Muscle layer of duodenum (tissue), 2 donors: ENCODE measurements at regions not wholly inside any gene's neighbourhood (a gene's known extent, or its start where the extent isn't known, plus 50 kb on each side); places are given as distances from the start of the nearest gene placed in this dataset.

Experiments used
- H3K27ac ChIP-seq: one replicate; pipeline ENCODE4 v1.7.0; 2013; ENCODE audit warnings: mild to moderate bottlenecking, low read length
- H3K27me3 ChIP-seq: one replicate; pipeline ENCODE4 v1.7.0; 2013; ENCODE audit warnings: low read depth, mild to moderate bottlenecking, control low read depth, low read length
- H3K36me3 ChIP-seq, 2 donors: one replicate each; pipeline ENCODE4 v1.7.0; 2013; ENCODE audit warnings: low read length in 2 of 2, control low read depth in 1 of 2, mild to moderate bottlenecking in 1 of 2; ENCODE audit not compliant: insufficient read depth in 2 of 2, control insufficient read depth in 1 of 2
- H3K4me1 ChIP-seq, 2 donors: one replicate each; pipeline ENCODE4 v1.7.0; 2013; ENCODE audit warnings: low read length in 2 of 2, mild to moderate bottlenecking in 2 of 2, control low read depth in 1 of 2, moderate library complexity in 1 of 2; ENCODE audit not compliant: insufficient read depth in 2 of 2, control insufficient read depth in 1 of 2
- H3K4me3 ChIP-seq, 2 donors: one replicate each; pipeline ENCODE4 v1.7.0; 2013; ENCODE audit warnings: low read length in 2 of 2, low read depth in 1 of 2, mild to moderate bottlenecking in 1 of 2
- H3K9me3 ChIP-seq, 2 donors: one replicate each; pipeline ENCODE4 v1.7.0; 2013; ENCODE audit warnings: low read length in 2 of 2, control low read depth in 1 of 2, mild to moderate bottlenecking in 1 of 2; ENCODE audit not compliant: control insufficient read depth in 1 of 2
- donor health status: healthy.

DNA sequence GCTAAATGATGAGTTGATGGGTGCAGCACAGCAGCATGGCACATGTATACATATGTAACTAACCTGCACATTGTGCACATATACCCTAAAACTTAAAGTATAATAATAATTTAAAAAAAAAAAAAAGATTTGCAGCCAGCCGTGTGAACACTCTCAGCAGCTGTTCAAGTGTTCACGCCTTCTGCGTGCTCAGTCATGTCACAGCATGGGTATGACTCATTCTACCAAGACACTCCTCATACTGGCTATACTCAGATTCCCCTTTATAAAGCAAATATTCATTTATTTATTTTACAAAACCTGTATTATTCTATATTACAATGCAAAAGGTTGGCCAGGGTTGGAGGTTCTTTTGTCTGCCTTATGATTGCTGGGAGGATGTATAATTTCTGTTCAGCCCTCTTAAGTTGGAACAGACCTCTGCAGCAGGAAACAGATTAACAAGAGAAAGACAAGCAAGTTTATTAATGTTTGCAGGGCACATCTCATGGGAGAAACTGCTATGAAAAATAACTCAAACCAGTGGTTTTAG is 1230.6 kb upstream of the CHAC2 start:
- Histone ChIP-seq H3K27ac (no peak overlapping the region), H3K4me1 (no peaks in the 10 kb centered on the region), H3K4me3 (no peak overlapping the region), H3K9me3 (no peaks in the 10 kb centered on the region), H3K36me3 (no peaks in the 10 kb centered on the region), H3K27me3 (no peaks in the 10 kb centered on the region)

DNA sequence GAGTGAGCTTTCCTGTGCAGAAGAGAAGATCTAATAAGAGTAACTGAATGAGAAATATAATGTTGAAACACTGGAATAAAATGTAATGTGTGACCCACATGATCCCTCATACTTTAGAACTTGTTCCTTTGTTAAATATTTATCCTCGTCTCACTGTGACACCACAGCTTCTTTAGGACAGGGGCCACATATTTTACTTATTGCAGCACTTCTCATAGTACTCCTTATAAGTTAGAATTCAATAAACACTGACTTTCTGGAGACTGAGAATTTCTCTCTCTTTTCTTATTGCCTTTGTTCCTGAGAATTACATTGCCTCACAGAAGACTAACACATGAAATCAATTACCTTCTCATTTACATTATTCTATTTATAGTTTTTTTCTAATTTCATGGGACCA is 1234.6 kb upstream of the CHAC2 start:
- H3K27me3 ChIP-seq, result no peaks in the 10 kb centered on the region
- no peaks in the 10 kb centered on the region for H3K4me1 ChIP-seq
- H3K27ac ChIP-seq, result no peak overlapping the region
- no peak overlapping the region for H3K4me3 ChIP-seq
- H3K36me3 ChIP-seq, result no peaks in the 10 kb centered on the region
- H3K9me3 ChIP-seq, result no peaks in the 10 kb centered on the region

DNA sequence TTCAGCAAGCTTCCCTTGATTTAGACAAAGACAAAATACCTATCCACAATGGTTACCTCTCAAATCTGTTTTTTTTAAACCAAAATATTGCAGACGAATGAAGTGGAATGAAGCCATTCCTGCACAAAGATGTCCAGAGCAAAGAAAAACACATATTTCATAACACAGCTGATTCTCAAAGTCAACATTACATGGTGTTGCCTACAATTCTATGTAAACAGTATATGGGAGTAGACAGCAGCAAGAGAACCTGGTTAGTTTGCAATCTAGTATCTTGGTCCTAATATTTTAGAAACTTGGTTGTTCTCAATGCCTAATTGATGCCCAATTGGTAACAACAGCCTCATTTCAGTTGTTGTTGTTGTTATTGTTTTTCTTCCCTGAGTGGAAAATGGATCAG is 1240.9 kb upstream of the CHAC2 start:
- Histone ChIP-seq H3K9me3 (peaks cover 0 to 7% of the 10 kb centered on the region in 2 donors), H3K4me3 (no peak overlapping the region), H3K27me3 (no peaks in the 10 kb centered on the region), H3K27ac (no peak overlapping the region), H3K4me1 (no peaks in the 10 kb centered on the region), H3K36me3 (no peaks in the 10 kb centered on the region)

DNA sequence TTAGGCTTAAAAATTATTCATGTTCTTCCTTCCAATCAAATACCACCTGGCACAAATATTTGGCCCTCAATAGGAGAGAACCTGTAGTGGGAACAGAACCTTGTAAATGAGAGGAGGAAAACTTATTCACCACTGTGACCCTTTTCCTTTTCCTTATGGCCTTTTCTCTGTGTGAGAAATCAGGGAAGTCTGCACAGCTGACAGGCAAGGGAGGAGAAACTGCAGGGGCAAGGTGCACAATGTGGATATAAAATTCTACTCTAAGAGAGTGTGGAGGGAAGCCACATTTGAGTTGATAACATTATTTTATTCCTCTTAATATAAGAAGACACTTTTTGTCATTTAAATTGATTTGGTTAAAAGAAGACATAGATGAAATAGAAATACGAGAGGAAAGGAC is 1247.0 kb upstream of the CHAC2 start:
- no peaks in the 10 kb centered on the region for H3K27me3 ChIP-seq
- no peak overlapping the region for H3K4me3 ChIP-seq
- peaks cover 0 to 7% of the 10 kb centered on the region in 2 donors for H3K9me3 ChIP-seq
- H3K36me3 ChIP-seq, result no peaks in the 10 kb centered on the region
- no peak overlapping the region for H3K27ac ChIP-seq
- no peaks in the 10 kb centered on the region for H3K4me1 ChIP-seq

DNA sequence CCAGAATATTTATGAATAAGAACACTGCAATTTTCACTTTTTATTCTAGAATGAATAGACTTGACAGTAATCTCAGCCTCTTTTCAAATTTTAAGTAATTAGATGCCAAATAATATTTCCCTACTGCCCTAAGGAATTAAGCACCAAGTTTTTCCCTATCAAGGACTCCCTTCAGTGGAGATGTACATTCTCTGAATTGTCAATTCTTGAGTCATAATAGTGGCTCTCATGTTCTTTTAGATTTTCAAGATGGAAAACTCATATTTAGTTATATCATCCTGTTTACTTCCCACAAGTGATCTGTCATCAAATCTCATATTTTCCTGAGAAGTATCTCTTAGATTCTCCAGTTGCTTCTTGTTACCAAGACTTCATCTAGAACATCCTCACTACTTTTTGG is 1248.9 kb upstream of the CHAC2 start:
- no peak overlapping the region for H3K4me3 ChIP-seq
- no peaks in the 10 kb centered on the region for H3K36me3 ChIP-seq
- no peaks in the 10 kb centered on the region for H3K27me3 ChIP-seq
- no peaks in the 10 kb centered on the region for H3K4me1 ChIP-seq
- no peak overlapping the region for H3K27ac ChIP-seq
- no peaks in the 10 kb centered on the region for H3K9me3 ChIP-seq

DNA sequence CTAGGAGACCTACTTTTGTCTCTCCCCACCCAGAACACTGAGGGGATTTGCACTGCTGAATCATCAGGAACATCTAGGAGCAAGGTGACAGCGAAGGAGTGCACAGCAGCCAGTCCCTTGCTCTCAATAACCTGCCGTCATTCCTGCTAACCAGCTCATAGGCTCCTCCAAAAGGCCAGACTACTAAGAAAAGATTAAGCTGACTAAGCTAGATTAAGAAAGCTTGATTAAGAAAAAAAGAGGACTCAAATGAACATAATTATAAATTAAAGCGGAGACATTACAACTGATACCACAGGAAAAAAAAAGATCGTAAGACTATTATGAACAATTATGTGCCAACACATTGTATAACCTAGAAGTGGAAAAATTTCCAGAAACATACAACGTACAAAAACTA is 1254.8 kb upstream of the CHAC2 start:
- no peaks in the 10 kb centered on the region for H3K27me3 ChIP-seq
- no peaks in the 10 kb centered on the region for H3K36me3 ChIP-seq
- no peaks in the 10 kb centered on the region for H3K9me3 ChIP-seq
- no peak overlapping the region for H3K27ac ChIP-seq
- H3K4me1 ChIP-seq, result no peaks in the 10 kb centered on the region
- no peak overlapping the region for H3K4me3 ChIP-seq

DNA sequence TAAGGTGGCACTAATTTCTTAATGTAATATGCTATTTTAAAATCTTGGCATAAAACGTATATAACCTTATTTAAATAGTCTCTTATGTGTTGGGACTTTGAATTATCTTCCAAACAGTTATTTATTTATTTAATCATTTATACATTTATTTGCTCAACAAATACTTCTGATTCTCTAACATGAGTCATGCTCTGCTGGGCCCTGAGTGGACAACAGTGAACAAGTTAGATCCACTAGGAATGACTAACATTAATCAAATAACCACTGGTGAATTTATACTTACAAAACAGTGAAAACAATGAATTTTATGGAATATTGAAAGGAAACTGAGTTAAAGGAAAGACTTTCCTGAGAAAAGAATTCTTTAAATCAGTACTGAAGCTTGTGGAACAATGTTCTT is 1257.2 kb upstream of the CHAC2 start:
- H3K4me3 ChIP-seq, result no peak overlapping the region
- no peaks in the 10 kb centered on the region for H3K27me3 ChIP-seq
- no peaks in the 10 kb centered on the region for H3K36me3 ChIP-seq
- H3K4me1 ChIP-seq, result no peaks in the 10 kb centered on the region
- H3K9me3 ChIP-seq, result no peaks in the 10 kb centered on the region
- no peak overlapping the region for H3K27ac ChIP-seq

DNA sequence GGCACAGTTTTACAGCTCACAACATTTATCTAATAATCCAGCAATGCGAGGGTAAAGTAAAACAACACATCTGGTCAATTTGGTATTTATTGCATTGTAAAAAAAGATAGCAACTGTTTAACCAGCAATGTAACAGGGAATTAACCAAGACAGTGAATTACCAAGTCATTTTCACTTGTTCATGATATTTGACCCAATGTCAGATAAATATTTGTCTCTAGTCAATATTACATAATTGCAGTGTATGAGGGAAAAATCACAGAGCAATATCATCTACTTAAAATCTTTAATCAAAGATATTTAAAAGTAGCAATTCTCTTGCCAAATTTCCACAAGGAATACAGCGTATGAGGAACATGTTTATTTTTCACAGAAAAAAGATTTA is 1265.1 kb upstream of the CHAC2 start:
- Histone ChIP-seq H3K9me3 (no peaks in the 10 kb centered on the region), H3K4me3 (no peak overlapping the region), H3K4me1 (no peaks in the 10 kb centered on the region), H3K27ac (no peak overlapping the region), H3K27me3 (no peaks in the 10 kb centered on the region), H3K36me3 (no peaks in the 10 kb centered on the region)

DNA sequence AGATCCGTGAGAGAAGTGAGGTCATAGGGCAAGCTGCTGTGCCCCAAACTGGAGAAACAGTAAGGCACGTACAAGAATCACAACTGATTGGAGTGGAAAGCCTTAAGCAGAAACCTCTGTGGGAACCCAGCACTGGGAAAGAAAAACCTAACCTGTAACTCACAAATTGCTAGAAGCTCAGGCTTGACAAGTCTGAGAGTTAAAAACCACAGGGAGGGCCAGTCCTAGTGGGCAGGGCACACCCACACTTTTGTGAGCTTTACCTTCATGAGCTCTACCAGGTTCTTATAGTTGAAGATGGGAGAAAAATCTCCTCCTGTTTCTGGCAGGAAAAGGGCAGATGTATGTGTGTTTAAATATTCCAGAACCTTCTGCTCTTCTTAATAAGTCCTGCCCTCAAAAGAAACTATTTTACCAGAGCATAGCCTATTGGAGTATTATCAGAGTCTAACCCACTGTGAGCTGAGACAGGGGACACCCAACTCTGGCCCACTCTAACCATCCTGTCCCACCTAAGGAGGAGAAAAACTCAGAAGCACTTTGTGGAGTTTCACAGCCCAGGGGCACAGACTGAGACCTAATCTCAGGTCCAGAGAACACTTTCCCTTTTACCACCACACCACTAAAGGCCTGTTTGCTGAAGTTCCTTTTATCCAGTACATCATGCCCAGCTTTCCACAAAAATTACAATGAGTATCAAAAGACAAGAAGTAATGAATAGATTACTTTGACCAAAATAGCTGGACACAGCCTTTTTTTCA is 1265.7 kb upstream of the CHAC2 start:
- Histone ChIP-seq H3K9me3 (no peaks in the 10 kb centered on the region), H3K36me3 (no peaks in the 10 kb centered on the region), H3K4me3 (no peak overlapping the region), H3K27me3 (no peaks in the 10 kb centered on the region), H3K4me1 (no peaks in the 10 kb centered on the region), H3K27ac (no peak overlapping the region)

DNA sequence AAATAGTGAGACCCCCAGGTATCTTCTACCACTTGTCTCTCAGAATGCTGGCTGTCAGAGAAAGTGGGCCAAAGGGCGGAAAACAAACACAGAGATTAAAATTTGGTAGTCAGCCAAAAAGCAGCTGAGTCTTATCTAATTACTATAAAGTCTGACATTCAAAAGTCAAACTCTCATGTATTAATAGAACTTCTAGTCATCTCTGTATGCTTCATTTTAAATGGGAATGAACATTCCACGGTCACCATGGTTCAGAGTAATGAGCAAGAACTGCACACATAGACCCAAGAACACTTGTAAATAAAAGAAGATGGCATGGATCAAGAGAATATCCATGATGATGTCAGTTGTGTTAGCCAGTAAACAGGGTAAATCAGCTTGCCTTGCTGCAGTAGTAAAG is 1267.0 kb upstream of the CHAC2 start:
- Histone ChIP-seq H3K36me3 (no peaks in the 10 kb centered on the region), H3K27ac (no peak overlapping the region), H3K4me1 (no peaks in the 10 kb centered on the region), H3K4me3 (no peak overlapping the region), H3K27me3 (no peaks in the 10 kb centered on the region), H3K9me3 (no peaks in the 10 kb centered on the region)

DNA sequence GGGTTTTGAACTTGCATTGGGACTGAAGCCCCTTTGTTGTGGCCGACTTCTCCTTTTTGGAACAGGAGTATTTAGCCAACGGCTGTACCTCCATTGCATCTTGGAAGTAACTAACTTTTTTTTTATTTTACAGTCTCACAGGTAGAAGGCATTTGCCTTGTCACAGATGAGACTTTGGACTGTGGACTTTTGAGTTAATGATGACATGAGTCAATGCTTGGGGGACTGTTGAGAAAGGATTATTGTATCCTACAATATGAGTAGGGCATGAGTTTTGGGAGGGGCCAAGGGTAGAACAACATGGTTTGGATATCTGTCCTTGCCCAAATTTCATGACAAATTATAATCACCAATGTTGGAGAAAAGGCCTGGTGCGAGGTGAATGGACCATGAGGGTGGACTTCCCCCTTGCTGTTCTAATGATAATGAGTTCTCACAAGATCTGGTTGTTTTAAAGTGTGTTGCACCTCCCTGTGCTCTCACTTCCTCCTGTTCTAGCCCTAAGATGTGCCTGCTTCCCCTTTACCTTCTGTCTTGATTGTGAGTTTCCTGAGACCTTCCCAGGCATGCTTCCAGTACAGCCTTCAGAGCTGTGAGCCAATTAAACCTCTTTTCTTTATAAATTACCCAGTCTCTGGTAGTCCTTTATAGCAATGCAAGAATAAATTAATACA is 1269.4 kb upstream of the CHAC2 start:
- Histone ChIP-seq H3K27ac (no peak overlapping the region), H3K4me3 (no peak overlapping the region), H3K4me1 (no peaks in the 10 kb centered on the region), H3K36me3 (no peaks in the 10 kb centered on the region), H3K9me3 (no peaks in the 10 kb centered on the region), H3K27me3 (no peaks in the 10 kb centered on the region)
